ENCODE measurements at regions not wholly inside any gene's neighbourhood (a gene's known extent, or its start where the extent isn't known, plus 50 kb on each side); places are given as distances from the start of the nearest gene placed in this dataset.

DNA sequence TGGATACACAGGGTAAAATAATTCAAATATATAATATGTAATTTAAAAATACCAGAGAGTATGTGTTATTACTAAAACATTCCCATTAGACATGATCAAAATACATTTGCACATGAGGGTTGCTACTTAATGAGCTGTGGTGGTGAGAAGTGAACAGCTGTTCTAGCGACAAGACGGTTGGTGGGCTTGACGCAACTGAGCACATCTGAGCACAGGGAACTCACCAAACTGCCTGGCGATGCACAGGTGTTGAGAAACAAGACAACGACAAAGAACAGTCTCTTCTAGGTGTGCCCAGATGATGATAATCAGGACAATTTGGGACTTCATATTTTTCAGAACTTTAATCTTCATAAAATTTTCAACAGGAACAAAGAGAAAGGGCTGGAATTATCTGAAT, 555.1 kb upstream of the SGCG start:
- Histone ChIP-seq H3K79me2 (ENCODE audit: insufficient read depth) (no peaks in the 10 kb centered on the region), H4K20me1 (ENCODE audit: insufficient read depth) (no peaks in the 10 kb centered on the region), H3K36me3 (replicated peaks in 1 of 2; ENCODE audit: control insufficient read depth in 1 of 2, insufficient read depth in 2 of 2, low read length in 1 of 2) (no peaks in the 10 kb centered on the region), H3K9me2 (no peaks in the 10 kb centered on the region), H3K4me1 (ENCODE audit: control insufficient read depth in 1 of 2, insufficient read depth in 2 of 2, low read depth in 1 of 2, low read length in 1 of 2) (no peaks in the 10 kb centered on the region), H3F3A (replicated peaks; ENCODE audit: insufficient read depth) (no peaks in the 10 kb centered on the region), H3K4me3 (ENCODE audit: low read depth in 2 of 2, low read length in 1 of 2) (no peak overlapping the region), H2AFZ (ENCODE audit: low read depth) (no peak overlapping the region), H3K27ac (ENCODE audit: low read depth in 2 of 2, low read length in 1 of 2) (no peak overlapping the region), H3K9ac (no peak overlapping the region), H3K9me3 (no peaks in the 10 kb centered on the region), H3K27me3 (ENCODE audit: insufficient read depth) (no peaks in the 10 kb centered on the region), H3K4me2 (no peak overlapping the region)
- TF ChIP-seq TEAD4 (IDR thresholded peaks at IDR 0.05; ENCODE audit: borderline replicate concordance, insufficient read depth) (no peak), MXI1 (IDR thresholded peaks at IDR 0.05; ENCODE audit: low read depth, low read length) (no peak), JUND (IDR thresholded peaks at IDR 0.05) (no peak), FOXJ3 (CRISPR knock-in tag; IDR thresholded peaks at IDR 0.05) (no peak), NRF1 (IDR thresholded peaks at IDR 0.05; ENCODE audit: low read depth, low read length) (no peak), RXRA (IDR thresholded peaks at IDR 0.05; ENCODE audit: borderline replicate concordance, low read depth) (no peak), POLR2AphosphoS5 (IDR thresholded peaks at IDR 0.05; ENCODE audit: low read depth, low read length) (no peak), ZBTB33 (IDR thresholded peaks at IDR 0.05; ENCODE audit: borderline replicate concordance, low read depth) (no peak), FOXM1 (IDR thresholded peaks at IDR 0.05; ENCODE audit: low read depth) (no peak), EP300 (IDR thresholded peaks at IDR 0.05; ENCODE audit: borderline replicate concordance in 1 of 2, low read depth in 1 of 2, low read length in 1 of 2) (no peak), EZH2phosphoT487 (IDR thresholded peaks at IDR 0.05; ENCODE audit: borderline replicate concordance, low read depth) (no peak), RAD21 (IDR thresholded peaks at IDR 0.05; ENCODE audit: low read length) (no peak)
- TF ChIP-seq, protein P1, sequence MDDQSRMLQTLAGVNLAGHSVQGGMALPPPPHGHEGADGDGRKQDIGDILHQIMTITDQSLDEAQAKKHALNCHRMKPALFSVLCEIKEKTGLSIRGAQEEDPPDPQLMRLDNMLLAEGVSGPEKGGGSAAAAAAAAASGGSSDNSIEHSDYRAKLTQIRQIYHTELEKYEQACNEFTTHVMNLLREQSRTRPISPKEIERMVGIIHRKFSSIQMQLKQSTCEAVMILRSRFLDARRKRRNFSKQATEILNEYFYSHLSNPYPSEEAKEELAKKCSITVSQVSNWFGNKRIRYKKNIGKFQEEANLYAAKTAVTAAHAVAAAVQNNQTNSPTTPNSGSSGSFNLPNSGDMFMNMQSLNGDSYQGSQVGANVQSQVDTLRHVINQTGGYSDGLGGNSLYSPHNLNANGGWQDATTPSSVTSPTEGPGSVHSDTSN (IDR thresholded peaks at IDR 0.05), result no peak
- TF ChIP-seq, protein P2, sequence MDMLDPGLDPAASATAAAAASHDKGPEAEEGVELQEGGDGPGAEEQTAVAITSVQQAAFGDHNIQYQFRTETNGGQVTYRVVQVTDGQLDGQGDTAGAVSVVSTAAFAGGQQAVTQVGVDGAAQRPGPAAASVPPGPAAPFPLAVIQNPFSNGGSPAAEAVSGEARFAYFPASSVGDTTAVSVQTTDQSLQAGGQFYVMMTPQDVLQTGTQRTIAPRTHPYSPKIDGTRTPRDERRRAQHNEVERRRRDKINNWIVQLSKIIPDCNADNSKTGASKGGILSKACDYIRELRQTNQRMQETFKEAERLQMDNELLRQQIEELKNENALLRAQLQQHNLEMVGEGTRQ (IDR thresholded peaks at IDR 0.05; ENCODE audit: borderline replicate concordance, low read depth, low read length), result no peak
- 27% methylated on average over 5 of the region's 5 CpGs for WGBS (ENCODE audit: low lambda C conversion rate)
- POLR2A ChIA-PET, result no interaction called here
- DNase-seq, result no peak
- CTCF ChIA-PET, result no interaction called here

- H3K79me2 ChIP-seq (ENCODE audit: insufficient read depth), result no peaks in the 10 kb centered on the region
- no peaks in the 10 kb centered on the region for H4K20me1 ChIP-seq (ENCODE audit: insufficient read depth)
- H3K9ac ChIP-seq, result no peak overlapping the region
- CTCF ChIA-PET, result no interaction called here
- H3K27me3 ChIP-seq (ENCODE audit: insufficient read depth), result no peaks in the 10 kb centered on the region
- H3F3A ChIP-seq (replicated peaks; ENCODE audit: insufficient read depth), result no peaks in the 10 kb centered on the region
- no peaks in the 10 kb centered on the region for H3K4me1 ChIP-seq (ENCODE audit: control insufficient read depth in 1 of 2, insufficient read depth in 2 of 2, low read depth in 1 of 2, low read length in 1 of 2)
- no peak overlapping the region for H3K27ac ChIP-seq (ENCODE audit: low read depth in 2 of 2, low read length in 1 of 2)
- no peak overlapping the region for H3K4me3 ChIP-seq (ENCODE audit: low read depth in 2 of 2, low read length in 1 of 2)
- TF ChIP-seq RXRA (IDR thresholded peaks at IDR 0.05; ENCODE audit: borderline replicate concordance, low read depth), result no peak
- no peak overlapping the region for H2AFZ ChIP-seq (ENCODE audit: low read depth)
- POLR2A ChIA-PET, result no interaction called here
- no peak for DNase-seq
- H3K4me2 ChIP-seq, result no peak overlapping the region
- H3K9me3 ChIP-seq, result no peaks in the 10 kb centered on the region
- 5% methylated on average over 2 of the region's 2 CpGs for WGBS (ENCODE audit: low lambda C conversion rate)
- no peaks in the 10 kb centered on the region for H3K36me3 ChIP-seq (replicated peaks in 1 of 2; ENCODE audit: control insufficient read depth in 1 of 2, insufficient read depth in 2 of 2, low read length in 1 of 2)
- H3K9me2 ChIP-seq, result no peaks in the 10 kb centered on the region
Measured at GRCh38 chr13:22629374-22629773, 551.4 kb upstream of the SGCG start.

Data from SK-N-SH (cell line).